HFF-Myc (cell line): ENCODE measurements at regions not wholly inside any gene's neighbourhood (a gene's known extent, or its start where the extent isn't known, plus 50 kb on each side); places are given as distances from the start of the nearest gene placed in this dataset.
"Not testable (repeated sequence)": the region's sequence is repeated elsewhere in the genome, so short reads cannot be mapped to it uniquely, and the experiment has no call there.

Experiments used
- DNase-seq: peaks from one replicate; pipeline ENCODE4 v3.0.0-alpha.2; 2011; ENCODE audit warnings: low read depth; ENCODE audit errors: extremely low read depth
- H3K4me3 ChIP-seq: replicated peaks from 2 replicates; pipeline ENCODE4 v1.5.1; 2011; ENCODE audit warnings: low read depth, mild to moderate bottlenecking, control low read depth, low read length
- CTCF ChIP-seq: IDR thresholded peaks from 2 replicates; pipeline ENCODE4 v1.5.1; 2012; ENCODE audit warnings: mild to moderate bottlenecking, low read depth, low read length, control low read depth; ENCODE audit errors: missing control alignments

- DNase-seq, result no peak
- no peak overlapping the region for H3K4me3 ChIP-seq
- no peak for TF ChIP-seq CTCF
Observed at GRCh38 chr3:11739706-11740105, 96.0 kb upstream of the VGLL4 start.

- no peak overlapping the region for H3K4me3 ChIP-seq
- TF ChIP-seq CTCF, result no peak
- DNase-seq, result no peak
Observed at GRCh38 chr3:11739123-11739522, 95.4 kb upstream of the VGLL4 start.

- no peak overlapping the region for H3K4me3 ChIP-seq
- no peak for DNase-seq
- TF ChIP-seq CTCF, result no peak
Observed at GRCh38 chr3:11737742-11738141, 94.0 kb upstream of the VGLL4 start.

GRCh38 chr3:11736136-11736833, 92.6 kb upstream of the VGLL4 start:
- TF ChIP-seq CTCF, result no peak
- no peak overlapping the region for H3K4me3 ChIP-seq
- no peak for DNase-seq

GRCh38 chr3:11735638-11736037, 91.9 kb upstream of the VGLL4 start:
- DNase-seq, result no peak
- no peak overlapping the region for H3K4me3 ChIP-seq
- no peak for TF ChIP-seq CTCF

GRCh38 chr3:11735111-11735510, 91.4 kb upstream of the VGLL4 start:
- not testable (repeated sequence) for DNase-seq

GRCh38 chr3:11733914-11734313, 90.2 kb upstream of the VGLL4 start:
- DNase-seq, result no peak
- H3K4me3 ChIP-seq, result no peak overlapping the region
- TF ChIP-seq CTCF, result no peak

More at GRCh38 chr3:11735111-11735510, 91.4 kb upstream of the VGLL4 start:
- H3K4me3 ChIP-seq, result not testable (repeated sequence)
